ENCODE measurements at regions not wholly inside any gene's neighbourhood (a gene's known extent, or its start where the extent isn't known, plus 50 kb on each side); places are given as distances from the start of the nearest gene placed in this dataset.
"Not testable (repeated sequence)": the region's sequence is repeated elsewhere in the genome, so short reads cannot be mapped to it uniquely, and the experiment has no call there.

DNA sequence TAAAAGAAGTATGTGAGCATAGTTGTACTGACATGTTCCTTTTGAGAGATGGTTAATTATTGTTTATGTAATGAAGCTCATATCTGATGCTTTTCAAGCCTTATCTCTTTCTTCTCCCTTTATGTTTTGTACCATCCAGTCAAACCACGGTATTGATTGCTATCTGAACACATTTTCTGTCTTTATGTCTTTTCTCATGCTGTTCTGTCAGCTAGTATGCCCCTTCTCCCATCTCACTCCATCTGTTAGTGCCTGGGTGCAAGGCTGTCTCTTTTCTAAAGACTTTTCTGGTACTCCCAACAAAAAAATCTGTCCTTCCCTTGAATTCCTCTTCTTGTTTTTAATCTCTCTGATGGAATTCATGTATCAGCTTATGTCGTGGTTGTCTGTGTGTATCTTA lies 883.8 kb upstream of the IGFBP7 start:
- DNase-seq = no peak

DNA sequence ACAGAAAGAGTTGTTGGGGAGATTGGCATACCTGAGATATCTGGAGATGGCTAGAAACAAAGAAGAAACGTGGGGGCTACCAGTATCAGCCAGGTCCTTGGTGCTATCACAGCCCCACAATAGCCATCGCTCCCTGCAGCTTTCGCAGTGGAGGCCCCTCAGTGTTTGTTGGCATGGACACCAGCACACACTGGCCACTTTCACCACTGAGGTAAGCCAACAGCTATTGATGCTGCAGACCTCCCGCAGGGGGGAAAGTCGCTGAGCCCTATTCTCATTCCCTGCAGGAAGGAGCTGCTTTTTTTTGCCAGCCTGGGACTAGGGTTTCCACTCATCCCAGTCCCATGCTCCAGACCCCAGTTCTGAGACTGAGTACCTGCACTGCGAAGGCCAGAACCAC lies 879.2 kb upstream of the IGFBP7 start:
- DNase-seq = no peak

GRCh38 chr4:57985161-57985560 lies 875.0 kb upstream of the IGFBP7 start:
- DNase-seq = no peak

DNA sequence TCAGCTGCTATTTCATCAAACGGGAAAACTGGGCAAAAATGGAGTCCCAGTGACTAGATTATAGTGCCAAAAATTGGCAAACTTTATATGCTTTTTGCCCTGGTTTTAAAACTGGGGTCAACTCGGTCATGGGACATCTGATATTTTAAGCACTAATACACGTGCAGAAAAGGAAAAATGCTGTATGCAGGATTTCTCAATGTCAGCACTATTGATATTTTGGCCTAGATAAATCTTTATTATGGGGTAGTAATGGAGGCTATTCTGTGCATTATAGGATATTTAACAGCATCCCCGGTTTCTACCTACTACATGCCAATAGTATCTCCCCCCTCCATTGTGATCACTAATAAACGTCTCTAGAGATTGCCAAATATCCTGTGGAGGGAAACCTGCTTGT lies 870.9 kb upstream of the IGFBP7 start:
- DNase-seq = no peak

DNA sequence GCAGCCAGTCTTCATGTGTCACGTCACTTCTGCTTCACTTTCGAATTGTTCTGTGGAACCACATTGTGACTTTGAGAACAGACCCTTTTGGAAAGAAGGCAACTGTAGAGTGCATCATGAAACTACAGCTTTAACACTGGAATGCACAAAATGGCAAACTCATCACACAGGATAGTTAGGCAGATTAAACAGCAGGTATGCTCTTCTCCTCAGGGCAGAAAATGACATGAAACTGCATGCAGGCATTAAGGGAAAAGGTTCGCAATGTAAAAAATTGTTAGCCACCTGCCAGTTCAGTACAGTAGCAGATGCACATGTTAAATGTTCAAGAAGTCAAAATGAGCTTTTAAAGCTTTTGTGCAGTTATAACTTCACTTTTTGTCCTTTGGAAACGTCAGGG lies 864.6 kb upstream of the IGFBP7 start:
- DNase-seq = no peak

DNA sequence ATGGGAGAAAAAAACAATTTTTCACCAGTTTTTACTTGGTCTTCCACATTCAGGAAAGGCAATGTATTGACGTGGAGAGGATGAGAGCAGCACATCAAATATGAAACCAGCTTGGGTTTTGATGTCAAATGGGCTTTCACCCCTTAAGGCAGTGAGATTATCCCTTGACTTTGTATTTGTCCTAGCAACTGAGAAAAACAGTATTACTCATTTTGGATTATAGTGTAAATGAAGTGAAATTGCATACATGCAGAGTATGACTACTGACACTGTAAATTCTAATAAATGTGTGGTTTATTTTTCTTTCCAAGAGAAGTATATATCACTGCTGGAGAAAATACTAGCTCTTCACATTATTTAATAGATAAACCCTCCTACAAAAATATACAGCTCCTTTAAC lies 863.6 kb upstream of the IGFBP7 start:
- no peak for DNase-seq

- no peak for DNase-seq
Measured at GRCh38 chr4:57971261-57971660, 861.1 kb upstream of the IGFBP7 start.

GRCh38 chr4:57966987-57967760 lies 857.0 kb upstream of the IGFBP7 start:
- DNase-seq = no peak

DNA sequence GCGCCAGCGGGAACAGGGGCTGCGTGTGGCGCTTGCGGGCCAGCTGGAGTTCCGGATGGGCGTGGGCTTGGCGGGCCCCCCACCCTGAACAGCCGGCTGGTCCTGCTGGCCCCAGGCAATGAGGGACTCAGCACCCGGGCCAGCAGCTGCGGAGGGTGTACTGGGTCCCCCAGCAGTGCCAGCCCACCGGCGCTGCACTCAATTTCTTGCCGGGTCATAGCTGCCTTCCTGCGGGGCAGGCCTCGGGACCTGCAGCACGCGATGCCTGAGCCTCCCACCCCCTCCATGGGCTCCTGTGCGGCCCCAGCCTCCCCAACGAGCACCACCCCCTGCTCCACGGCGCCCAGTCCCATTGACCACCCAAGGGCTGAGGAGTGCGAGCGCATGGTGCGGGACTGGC lies 855.2 kb upstream of the IGFBP7 start:
- not testable (repeated sequence) for DNase-seq

GRCh38 chr4:57945298-57945697 lies 835.1 kb upstream of the IGFBP7 start:
- no peak for DNase-seq

GRCh38 chr4:57943682-57944081 lies 833.5 kb upstream of the IGFBP7 start:
- no peak for DNase-seq

DNA sequence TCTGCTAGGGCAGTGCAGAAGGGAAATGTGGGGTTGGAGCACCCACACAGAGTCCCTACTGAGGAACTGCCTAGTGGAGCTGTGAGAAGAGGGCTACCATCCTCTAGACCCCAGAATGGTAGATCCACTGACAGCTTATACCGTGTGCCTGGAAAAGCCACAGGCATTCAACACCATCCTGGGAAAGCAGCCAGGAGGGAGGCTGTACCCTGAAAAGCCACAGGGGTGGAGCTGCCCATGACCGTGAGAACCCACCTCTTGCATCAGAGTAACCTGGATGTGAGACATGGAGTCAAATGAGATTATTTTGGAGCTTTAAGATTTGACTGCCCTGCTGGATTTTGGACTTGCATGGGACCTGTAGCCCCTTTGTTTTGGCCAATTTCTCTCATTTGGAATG lies 827.1 kb upstream of the IGFBP7 start:
- DNase-seq = not testable (repeated sequence)

DNA sequence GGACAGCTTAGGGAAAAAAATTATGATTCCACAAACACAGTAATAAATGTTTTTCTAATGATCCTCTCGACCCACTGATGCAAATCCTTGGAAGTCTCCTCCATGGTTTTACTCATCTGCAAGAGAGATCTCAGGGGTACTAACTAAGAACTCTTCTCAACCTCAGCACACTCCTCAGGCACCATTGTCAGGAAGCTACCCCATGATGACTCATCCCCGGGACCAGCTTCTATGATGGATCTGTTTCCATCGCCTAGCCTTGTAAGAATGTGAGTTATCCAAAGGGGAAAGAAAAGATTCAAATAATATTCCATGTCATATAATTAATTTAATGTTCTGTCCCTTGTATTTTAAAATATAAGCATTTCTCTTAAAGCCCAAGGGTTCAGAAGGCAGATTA lies 816.1 kb upstream of the IGFBP7 start:
- DNase-seq = no peak

DNA sequence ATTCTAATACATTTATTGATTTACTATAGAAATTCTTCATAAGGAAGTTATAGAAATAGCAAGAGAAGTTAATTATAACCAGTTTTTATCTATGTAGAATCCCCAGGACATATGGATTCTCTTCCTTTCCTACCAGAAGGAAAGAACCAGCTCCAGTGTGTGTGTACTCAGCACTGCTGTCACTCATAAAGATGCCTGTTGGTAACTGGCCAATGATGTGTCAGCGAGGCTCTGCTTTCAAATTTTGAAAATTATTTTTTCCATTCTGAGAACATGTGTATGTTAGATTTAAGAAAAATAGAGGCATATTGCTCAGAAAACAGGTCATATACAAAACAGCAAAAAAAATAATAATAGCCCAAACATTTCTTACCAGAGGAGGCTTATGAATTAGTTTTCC lies 814.8 kb upstream of the IGFBP7 start:
- DNase-seq = no peak

DNA sequence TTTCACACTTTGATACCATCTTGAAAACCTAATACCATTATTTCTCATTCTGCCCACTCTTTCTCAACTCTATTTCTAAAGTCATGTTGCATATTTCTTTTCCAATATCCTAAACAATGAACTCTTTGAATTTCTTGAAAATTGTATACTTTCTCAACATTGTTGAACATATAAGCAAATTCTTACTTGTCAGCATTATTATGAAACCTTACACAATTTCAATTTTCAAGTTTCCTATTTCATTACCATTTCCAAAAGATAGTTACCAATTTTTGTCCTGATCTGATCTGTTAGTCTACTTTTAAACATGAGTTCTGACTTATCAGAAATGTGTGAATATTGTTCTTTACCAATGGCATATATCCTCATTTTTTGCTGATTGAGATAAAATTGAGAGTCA lies 806.3 kb upstream of the IGFBP7 start:
- no peak for DNase-seq

- DNase-seq = no peak
Measured at GRCh38 chr4:57911203-57911602, 801.0 kb upstream of the IGFBP7 start.

DNA sequence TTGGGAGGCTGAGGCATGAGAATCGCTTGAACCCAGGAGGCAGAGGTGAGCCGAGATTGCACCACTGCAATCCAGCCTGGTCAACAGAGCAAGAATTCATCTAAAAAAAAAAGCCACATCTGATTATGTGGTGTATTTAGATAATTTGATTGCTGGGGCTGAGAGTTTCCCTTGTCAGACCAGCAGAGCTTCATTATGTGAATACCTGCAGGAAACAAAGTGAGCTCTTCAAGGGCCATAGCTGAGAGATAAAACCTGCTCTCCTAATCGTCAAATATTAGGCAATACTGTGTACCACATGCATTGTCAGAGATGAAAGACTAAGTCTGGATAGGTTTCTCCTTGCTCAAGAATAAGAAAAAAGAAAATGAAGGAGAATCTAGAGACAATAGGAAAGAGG lies 800.0 kb upstream of the IGFBP7 start:
- DNase-seq = no peak

GRCh38 chr4:57905965-57906364 lies 795.8 kb upstream of the IGFBP7 start:
- no peak for DNase-seq

GRCh38 chr4:57877047-57877458 lies 766.9 kb upstream of the IGFBP7 start:
- no peak for DNase-seq

GRCh38 chr4:57875829-57876392 lies 765.7 kb upstream of the IGFBP7 start:
- no peak for DNase-seq

- DNase-seq = no peak
Measured at GRCh38 chr4:57866468-57867171, 756.4 kb upstream of the IGFBP7 start.

DNA sequence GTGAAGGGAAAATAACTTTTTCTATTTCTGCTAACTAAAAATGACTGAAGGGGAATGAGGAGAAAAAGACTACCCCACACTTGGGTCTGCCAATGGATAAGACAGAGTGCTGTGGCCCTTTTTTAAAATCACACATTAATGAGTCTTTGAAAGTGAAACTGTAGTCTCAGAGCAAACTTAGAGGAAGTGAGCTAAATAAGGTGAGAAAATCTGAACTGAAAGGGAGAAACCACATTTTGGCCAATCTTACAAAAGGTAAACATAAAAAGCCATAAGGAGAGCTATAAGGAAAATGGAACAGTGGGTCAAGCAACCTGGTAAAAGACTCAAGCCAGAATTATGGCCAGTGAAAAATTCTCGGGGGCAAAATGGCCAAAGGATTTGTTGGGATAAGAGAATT lies 755.1 kb upstream of the IGFBP7 start:
- no peak for DNase-seq

DNA sequence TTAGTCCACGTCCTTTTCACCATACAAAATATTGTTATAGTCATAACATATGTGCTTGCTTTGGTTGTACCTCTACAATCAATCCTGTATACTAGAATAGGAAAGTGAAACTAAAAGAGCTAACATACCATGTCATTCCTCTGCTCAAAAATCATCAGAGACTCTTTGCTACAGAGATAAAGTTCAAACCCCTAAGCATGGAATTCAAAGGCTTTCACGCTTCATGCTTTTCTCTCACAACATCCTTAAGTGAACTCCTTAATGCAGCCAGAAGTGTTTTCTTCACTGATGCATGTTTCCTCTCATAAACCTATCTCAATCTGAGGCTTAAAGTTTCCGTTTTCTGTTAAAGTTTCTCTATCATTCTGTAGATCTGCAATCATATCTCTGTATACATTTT lies 744.6 kb upstream of the IGFBP7 start:
- DNase-seq = no peak

GRCh38 chr4:57850141-57850540 lies 740.0 kb upstream of the IGFBP7 start:
- DNase-seq = no peak

Measured in T-helper 9 cell (primary cell).